WI38 (cell line): ENCODE measurements at regions not wholly inside any gene's neighbourhood (a gene's known extent, or its start where the extent isn't known, plus 50 kb on each side); places are given as distances from the start of the nearest gene placed in this dataset.

Experiments used
- H3K4me3 ChIP-seq: 2 replicates; pipeline ENCODE4 v1.5.1; 2011; ENCODE audit warnings: low read depth, mild to moderate bottlenecking, control low read depth, low read length
- TF ChIP-seq, protein P1 (sequence below): IDR thresholded peaks from 2 replicates; pipeline ENCODE4 v1.5.1; 2012; ENCODE audit warnings: low read depth, mild to moderate bottlenecking, control low read depth, low read length

DNA sequence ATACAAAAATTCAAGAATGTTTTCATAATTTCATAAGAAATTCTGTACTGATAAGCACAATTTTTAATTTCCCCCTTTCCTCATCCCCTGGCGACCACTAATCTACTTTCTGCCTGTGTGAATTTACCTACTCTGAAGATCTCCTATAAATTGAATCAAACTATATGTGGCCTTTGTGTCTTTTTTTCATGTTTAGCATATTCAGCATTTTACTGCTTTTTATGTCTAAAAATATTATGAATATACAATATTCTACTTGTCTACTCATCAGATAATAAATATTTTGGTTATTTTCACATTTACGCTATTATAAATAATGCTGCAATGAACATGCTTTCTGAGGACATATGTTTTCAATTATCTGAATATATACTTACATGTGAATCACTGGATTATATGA, 144.8 kb downstream of the CYLC2 start:
- TF ChIP-seq, protein P1, sequence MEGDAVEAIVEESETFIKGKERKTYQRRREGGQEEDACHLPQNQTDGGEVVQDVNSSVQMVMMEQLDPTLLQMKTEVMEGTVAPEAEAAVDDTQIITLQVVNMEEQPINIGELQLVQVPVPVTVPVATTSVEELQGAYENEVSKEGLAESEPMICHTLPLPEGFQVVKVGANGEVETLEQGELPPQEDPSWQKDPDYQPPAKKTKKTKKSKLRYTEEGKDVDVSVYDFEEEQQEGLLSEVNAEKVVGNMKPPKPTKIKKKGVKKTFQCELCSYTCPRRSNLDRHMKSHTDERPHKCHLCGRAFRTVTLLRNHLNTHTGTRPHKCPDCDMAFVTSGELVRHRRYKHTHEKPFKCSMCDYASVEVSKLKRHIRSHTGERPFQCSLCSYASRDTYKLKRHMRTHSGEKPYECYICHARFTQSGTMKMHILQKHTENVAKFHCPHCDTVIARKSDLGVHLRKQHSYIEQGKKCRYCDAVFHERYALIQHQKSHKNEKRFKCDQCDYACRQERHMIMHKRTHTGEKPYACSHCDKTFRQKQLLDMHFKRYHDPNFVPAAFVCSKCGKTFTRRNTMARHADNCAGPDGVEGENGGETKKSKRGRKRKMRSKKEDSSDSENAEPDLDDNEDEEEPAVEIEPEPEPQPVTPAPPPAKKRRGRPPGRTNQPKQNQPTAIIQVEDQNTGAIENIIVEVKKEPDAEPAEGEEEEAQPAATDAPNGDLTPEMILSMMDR: no peak
- H3K4me3 ChIP-seq: no peak overlapping the region

DNA sequence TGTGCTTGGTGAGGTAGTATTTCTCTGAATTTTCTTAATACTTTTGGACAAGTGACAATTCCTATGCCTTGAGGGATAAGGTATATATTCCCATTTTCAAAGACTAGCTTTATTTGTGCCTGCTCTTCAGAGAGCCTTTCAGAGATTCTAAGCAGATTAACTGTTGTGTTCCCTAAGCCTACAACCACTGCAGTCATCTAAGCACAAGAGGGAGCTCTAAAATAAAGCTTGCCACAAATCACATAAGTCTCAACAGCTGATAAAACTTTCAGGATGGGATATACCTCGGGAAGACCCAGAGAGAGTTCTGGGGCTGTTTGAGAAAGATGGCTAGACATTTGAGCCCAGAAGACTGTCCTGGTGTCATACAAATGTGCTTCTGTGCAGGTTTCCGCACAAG, 157.3 kb downstream of the CYLC2 start:
- no peak overlapping the region for H3K4me3 ChIP-seq
- TF ChIP-seq, protein P1: no peak

DNA sequence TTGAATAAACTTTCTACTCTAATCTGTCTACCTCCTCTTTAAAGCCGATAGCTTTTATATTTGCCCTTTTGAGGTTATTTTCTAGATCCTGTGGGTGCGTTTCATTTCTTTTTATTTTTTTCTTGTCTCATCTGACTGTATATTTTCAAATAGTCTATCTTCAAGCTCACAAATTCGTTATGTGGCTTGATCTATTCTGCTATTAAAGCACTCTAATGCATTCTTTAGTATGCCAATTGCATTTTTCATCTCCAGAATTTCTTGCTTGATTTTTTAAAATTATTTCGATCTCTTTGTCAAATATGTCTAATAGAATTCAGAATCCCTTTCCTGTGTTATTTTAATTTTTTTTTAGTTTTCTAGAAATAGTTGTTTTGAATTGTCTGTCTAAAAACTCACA, 172.4 kb downstream of the CYLC2 start:
- TF ChIP-seq, protein P1: no peak

DNA sequence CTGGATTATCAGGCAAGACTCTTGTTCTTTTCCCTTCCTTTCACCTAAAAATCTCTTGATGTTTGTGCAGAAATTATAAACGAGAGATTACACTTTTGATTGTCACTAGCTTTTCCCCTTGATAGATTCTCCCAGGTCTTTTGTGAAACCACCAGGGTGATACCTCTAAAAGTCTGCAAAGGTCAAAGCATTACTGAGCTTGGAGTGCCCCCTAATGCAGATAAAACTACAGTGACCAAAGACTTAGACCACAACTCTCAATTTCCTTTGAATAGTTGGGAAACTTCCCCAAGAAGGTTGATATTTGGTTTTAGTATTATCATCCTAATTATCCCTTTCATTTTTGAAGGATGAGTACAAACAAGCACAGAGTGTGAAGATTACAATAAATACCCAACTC, 173.1 kb downstream of the CYLC2 start:
- TF ChIP-seq, protein P1: no peak
- no peak overlapping the region for H3K4me3 ChIP-seq

More for the DNA sequence above, 172.4 kb downstream of the CYLC2 start:
- H3K4me3 ChIP-seq: no peak overlapping the region

DNA sequence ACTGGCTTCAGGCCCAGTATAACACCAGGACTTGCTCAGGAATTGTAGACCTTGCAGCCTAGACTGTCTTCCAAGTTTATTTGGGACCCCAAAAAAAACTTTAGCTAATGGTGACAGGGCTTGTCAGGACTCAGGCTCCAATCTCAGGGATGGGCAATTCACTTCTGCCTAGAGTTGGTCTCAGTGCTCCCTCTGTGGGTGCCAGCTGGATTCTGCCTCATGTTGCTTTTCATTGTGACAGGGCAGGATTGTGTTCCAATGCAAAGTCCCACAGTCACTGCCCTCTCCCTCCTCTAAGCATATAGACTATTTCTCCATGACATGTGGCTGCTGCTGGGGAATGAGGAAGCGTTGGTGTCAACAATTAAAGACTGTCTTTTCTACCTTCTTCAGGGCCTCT, 174.7 kb downstream of the CYLC2 start:
- H3K4me3 ChIP-seq: no peak overlapping the region
- TF ChIP-seq, protein P1: no peak

DNA sequence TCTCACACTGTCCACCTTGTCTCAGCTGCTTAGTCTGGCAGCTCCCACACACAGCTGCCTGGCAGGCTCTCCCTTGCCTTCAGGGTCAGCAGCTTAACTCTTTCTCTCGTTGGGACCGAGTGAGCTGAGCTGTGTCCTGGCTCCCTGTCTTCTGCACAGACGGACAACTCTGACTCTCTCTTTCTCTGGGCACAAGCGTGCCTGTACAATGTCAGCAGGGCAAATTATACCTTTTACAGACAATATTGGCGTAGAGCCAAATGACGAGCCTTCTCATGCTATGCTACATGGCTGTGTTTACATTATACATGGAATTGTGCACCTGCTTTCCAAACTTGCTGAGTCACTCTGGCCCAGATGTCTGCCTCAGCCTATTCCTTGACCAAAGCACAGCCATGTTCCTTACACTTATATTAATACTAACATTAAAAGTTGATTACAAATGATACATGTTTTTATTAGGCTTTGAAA, 188.6 kb downstream of the CYLC2 start:
- TF ChIP-seq, protein P1: no peak
- H3K4me3 ChIP-seq: no peak overlapping the region

DNA sequence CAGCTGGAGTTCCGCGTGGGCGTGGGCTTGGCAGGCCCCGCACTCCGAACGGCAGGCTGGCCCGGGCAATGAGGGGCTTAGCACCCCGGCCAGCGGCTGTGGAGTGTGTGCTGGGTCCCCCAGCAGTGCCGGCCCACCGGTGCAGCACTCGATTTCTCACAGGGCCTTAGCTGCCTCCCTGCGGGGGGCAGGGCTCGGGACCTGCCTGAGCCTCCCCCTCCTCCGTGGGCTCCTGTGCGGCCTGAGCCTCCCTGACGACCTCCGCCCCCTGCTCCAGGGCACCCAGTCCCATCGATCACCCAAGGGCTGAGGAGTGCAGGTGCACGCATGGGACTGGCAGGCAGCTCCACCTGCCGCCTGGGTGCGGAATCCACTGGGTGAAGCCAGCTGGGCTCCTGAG, 191.8 kb downstream of the CYLC2 start:
- TF ChIP-seq, protein P1: no peak
- no peak overlapping the region for H3K4me3 ChIP-seq
